Ureter (tissue), 1 donor: ENCODE measurements at regions not wholly inside any gene's neighbourhood (a gene's known extent, or its start where the extent isn't known, plus 50 kb on each side); places are given as distances from the start of the nearest gene placed in this dataset.

Experiments
- DNase-seq: peaks from one replicate; pipeline ENCODE4 v3.0.0-alpha.2; 2020; ENCODE audit warnings: low spot score
- donor health status: DM: yes; HTN: yes; CAD: no.

DNA sequence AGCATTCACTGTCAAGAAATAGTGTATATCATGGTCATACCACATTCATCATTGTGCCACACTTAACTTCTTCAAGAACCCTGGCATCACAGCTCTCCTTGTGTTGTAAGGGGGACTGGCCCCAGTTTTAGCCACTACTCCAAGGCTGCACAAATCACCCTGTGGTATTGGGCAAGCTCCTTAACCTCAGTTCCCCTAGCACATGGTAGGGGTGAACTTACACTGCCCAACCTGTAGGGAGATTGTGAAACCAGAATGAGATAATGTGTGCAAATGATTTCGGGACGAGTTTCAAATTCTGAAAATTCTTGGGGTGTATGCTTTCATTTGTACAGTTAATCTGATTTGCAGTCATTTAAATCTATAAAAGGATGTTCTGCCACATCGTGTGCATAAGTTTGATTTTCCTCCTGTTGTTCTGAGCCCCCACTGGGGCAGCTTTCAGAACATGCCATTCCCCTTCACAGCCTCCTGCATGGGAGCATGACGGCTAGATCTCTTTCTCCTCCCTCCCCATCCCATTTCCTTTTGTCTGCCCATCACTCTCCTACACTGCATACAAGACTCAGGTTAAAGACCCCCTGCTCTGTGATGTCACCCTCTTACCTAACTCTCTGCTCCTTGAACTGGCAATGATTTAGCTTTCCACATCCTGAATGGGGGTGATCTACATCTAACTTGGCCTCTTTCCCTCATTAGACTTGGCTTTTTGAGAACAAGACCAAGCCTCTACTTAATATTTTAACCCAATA lies 290.3 kb downstream of the CHRM3 start:
- DNase-seq = no peak

DNA sequence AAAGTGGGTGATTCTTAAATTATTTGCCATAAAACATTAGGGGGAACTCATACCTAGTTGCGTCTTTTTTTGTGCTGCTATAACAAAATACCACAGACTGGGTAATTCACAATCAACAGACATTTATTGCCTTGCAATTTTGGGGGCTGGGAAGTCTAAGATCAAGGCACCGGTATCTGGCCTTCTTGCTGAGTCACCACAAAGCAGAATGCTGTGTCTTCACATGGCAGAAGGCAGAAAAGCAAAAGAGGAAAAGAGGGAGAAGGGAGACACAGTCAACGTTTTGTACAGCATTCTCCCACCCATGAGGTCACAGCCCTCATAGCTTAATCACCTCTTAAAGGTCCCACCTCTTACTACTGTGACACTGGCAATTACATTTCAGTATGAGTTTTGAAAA lies 291.0 kb downstream of the CHRM3 start:
- DNase-seq = no peak

DNA sequence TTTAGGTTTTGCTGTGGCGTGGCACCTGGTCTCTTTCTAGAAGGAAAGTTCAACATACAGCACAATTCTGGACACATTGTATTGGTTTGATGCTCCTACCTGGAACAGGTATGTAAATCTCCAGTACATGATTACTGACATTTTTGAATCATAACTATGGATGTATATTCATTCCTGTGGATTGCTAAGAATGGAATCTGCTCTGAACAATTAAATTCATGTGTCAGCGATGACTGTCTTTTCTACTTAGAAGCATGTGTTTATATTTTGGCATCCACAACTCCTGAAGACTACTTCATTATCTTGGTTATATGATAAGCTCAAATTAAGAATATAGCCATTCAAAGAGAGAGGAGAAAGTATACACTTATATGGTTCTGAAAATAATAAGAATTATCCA lies 291.8 kb downstream of the CHRM3 start:
- no peak for DNase-seq

- DNase-seq = no peak
Measured at GRCh38 chr1:239682046-239682445, 295.7 kb downstream of the CHRM3 start.

GRCh38 chr1:239682960-239683359 lies 296.6 kb downstream of the CHRM3 start:
- DNase-seq = no peak

- no peak for DNase-seq
Measured at GRCh38 chr1:239686386-239686785, 300.0 kb downstream of the CHRM3 start.

GRCh38 chr1:239696317-239696716 lies 309.9 kb downstream of the CHRM3 start:
- DNase-seq = no peak

- no peak for DNase-seq
Measured at GRCh38 chr1:239700667-239701066, 314.3 kb downstream of the CHRM3 start.

GRCh38 chr1:239703075-239703474 lies 316.7 kb downstream of the CHRM3 start:
- DNase-seq = no peak

DNA sequence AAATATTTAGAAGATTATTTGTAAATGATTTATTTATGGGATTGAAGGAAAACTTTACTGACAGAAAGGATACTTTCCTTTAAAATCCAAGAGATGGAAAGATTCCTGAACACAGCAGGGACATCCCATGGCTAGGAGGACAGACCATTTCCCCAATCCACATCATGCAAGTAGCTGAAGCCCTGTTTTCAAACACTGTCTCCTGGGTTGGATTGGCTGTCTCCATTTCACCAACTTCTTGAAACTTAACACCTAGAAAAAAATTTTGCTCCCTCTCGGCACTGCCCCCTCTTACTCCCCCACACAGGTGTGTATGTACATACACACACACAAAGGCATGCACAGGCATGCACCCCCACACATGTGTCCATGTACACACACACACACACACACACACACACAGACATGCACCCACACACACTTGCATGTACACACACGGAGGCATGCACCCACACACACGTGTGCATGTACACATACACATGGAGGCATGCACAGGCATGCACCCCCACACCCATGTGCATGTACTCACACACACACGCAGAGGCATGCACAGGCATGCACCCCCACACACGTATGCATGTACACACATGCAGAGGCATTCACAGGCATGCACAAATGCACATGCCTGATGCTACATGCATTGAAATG lies 320.0 kb downstream of the CHRM3 start:
- no peak for DNase-seq

DNA sequence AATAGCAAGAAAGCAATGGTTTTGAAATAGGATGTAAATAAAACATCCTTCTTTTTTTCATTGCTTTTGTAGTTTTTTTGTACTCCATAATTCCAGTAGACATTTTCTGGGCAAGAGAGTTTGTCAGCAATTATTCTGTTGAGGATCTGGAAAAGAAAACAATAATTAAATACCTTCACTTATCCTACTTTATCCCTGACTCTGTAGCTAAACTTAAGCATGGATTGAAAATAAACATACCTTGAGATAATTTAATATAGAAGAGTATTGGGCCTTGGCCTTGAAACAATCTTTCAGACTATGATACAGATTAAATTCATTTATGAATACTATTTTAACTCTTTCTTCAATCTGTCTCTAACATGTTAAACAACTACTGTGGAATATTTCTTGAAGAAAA lies 321.2 kb downstream of the CHRM3 start:
- no peak for DNase-seq

DNA sequence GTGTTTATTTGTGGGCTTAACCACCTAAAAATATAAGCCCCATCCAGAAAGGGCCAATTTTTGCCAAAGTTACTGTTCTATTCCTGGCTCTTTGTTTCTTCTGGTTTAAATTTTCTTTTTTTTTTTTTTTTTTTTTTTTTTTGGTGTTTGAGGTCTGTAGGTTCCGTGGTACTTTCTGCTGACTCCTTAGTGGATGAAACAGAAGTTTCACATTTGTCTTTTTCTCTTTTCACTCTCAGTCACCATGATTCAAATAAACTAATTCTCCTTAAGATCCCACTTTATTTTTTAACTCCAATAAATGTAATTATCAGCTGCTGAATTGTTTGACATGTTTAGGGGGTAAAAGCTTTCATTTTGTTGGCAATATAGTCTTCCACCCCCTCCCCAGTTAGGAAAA lies 322.3 kb downstream of the CHRM3 start:
- no peak for DNase-seq

DNA sequence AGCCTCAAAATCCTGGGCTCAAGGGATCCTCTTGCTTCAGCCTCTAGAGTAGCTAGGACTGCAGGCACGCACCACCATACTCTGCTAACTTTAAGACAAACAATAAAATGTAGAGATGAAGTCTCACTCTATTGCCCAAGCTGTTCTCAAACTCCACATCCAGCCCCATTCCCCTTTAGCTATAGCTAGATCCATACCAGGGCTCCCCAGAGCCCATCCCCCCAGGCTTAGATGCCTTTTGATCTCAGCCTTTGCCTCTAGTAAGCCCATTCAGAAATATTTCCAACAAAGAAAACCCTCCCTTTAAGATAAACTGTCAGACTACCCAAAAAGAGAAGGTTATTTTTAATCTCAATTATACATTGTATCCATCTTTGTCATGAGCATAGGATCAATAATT lies 325.4 kb downstream of the CHRM3 start:
- DNase-seq = no peak

DNA sequence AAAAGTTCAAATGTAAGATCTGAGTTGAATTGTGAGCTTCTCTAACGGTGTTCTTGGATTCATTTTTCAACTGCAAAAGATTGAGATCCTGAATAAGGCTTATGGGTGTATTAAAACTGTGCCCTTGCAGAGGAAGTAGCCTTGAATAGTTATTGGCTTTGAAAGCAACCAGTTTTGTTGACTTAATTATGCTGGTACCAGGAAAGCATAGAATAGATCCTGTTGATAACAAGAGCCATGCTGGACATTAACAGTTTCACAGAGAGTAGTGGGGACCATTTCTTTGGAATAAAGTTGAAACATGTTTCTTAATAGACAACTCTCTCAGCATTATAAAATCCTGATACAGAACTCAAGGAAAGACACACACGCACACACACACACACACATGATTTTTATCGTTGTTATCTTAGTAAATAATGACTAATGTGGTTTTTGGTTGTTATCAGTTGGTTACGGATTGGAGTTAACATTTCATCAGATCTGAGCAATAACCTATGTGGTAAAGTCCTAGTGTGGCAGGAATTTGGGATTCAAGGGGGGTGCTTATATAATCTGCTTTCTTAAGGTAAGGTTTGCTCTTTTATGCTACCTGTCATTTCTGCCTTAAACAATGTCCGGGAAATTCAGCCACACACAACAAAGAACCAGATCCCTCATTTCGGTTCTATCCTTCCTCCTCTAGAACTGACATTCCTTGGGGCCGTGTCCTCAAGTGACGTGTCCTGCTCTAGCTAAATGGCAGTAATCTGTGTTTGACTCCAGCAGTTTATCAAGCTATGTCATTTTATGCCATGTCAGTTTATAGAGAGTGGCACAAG lies 330.9 kb downstream of the CHRM3 start:
- no peak for DNase-seq

DNA sequence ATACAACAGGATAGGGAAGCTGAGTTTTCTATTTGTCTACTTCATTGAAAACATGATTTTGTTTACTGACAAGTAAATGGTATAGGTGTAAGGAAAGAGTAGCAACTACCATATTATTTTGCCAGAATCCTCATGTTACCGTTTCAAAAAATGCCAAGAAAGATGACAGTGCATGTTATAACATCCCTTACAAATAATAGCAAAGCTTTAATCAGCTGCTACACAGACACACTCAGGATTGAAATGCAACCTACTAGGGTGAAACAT lies 331.5 kb downstream of the CHRM3 start:
- DNase-seq = no peak

DNA sequence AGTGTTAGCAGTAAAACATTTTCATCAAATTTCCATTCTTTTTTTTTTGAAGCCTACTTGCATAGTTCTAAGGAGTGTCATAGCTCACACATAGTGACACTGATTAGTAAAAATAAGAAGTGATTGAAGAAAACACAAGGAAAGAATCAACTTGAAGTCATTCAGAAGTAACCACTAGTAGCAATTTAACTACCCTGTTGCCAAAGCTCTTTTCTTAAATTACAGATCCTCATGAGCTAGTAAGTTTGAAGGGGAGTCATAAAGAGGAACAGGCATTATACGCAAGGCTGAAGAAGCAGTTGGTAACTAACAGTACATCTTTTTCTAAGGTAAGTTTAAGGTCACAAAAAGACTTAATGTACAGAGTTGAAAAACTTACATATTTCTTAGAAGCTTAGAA lies 332.2 kb downstream of the CHRM3 start:
- DNase-seq = no peak

- DNase-seq = no peak
Measured at GRCh38 chr1:239718997-239719628, 332.7 kb downstream of the CHRM3 start.

DNA sequence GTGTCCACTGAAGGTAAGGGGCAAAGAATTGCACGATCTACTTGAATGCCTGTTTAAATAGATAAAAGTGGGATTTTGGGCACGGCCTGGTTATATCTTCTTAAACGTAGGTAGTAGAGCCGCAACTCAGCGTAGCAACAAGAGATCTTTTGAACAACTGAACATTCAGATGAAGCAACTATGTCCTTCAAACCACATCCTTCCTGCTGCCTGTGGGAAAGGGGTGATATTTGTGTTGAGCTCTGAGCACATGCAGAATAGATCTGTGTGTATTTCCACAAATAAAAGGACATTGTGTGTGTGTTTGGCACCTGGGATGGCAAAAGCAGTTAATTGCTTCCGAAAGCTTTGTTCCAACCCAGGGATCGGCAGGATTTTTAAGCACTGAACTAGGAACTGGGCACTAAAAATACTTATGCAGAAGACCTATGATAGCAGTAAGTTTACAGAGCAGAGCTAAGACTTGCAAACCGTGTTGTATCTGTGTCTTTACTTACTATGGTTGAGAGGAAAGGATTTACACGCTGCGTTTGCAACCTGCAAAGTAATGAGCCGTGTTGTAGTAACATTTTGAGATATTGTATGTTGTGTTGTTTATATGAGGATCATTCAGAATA lies 333.4 kb downstream of the CHRM3 start:
- DNase-seq = no peak

DNA sequence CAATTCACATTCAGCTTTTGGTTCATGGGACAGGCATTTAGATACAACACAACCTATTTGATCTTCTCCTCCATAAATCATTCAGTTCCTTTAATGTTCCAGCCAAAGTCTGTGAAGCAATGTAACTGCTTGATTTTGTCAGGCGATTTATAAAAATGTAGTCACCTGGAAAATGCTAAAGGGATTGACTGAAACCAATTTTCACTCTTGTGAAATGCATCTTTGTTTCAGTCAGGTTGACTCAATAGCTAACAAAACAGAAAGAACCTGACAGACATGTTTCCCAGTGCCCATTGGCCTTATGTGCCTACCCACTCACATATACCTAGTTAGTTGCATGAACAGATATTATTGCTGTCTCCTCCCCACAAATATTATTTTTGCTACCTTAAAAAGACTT lies 335.7 kb downstream of the CHRM3 start:
- no peak for DNase-seq

GRCh38 chr1:239723776-239724367 lies 337.5 kb downstream of the CHRM3 start:
- no peak for DNase-seq

- no peak for DNase-seq
Measured at GRCh38 chr1:239725371-239725770, 339.0 kb downstream of the CHRM3 start.

- no peak for DNase-seq
Measured at GRCh38 chr1:239725933-239726332, 339.6 kb downstream of the CHRM3 start.
